ENCODE measurements at regions not wholly inside any gene's neighbourhood (a gene's known extent, or its start where the extent isn't known, plus 50 kb on each side); places are given as distances from the start of the nearest gene placed in this dataset.

GRCh38 chr3:117272876-117273523, 563.4 kb downstream of the TUSC7 start:
- WGBS: 88% methylated on average over 5 of the region's 5 CpGs
- Histone ChIP-seq H2AK5ac (ENCODE audit: low read length, severe bottlenecking) (no peak overlapping the region), H3K9ac (ENCODE audit: low read length) (no peak overlapping the region), H2BK15ac (ENCODE audit: low read depth, poor library complexity, severe bottlenecking) (no peak overlapping the region), H3K4me2 (ENCODE audit: low read length, poor library complexity, severe bottlenecking) (no peak overlapping the region), H3K4me1 (ENCODE audit: control insufficient read depth, insufficient read depth, low read depth, low read length) (no peaks in the 10 kb centered on the region), H2BK120ac (ENCODE audit: low read depth, low read length) (no peak overlapping the region), H3K9me3 (ENCODE audit: control insufficient read depth, low read length) (no peaks in the 10 kb centered on the region), H3K4me3 (ENCODE audit: insufficient read depth in 1 of 2, low read depth in 1 of 2, low read length in 2 of 2) (no peak overlapping the region), H3K27ac (ENCODE audit: low read length, poor library complexity, severe bottlenecking) (no peak overlapping the region), H3K36me3 (ENCODE audit: control insufficient read depth in 1 of 2, insufficient read depth in 2 of 2, low read depth in 1 of 2, low read length in 2 of 2) (no peaks in the 10 kb centered on the region), H3K4ac (ENCODE audit: low read depth in 1 of 2, low read length in 2 of 2) (no peak overlapping the region), H2AFZ (ENCODE audit: low read depth, low read length) (no peak overlapping the region), H3K27me3 (ENCODE audit: control insufficient read depth in 1 of 2, insufficient read depth in 1 of 2, low read length in 2 of 2) (no peaks in the 10 kb centered on the region), H3K23ac (ENCODE audit: low read length in 2 of 2) (no peak overlapping the region), H2BK12ac (ENCODE audit: low read length in 2 of 2) (no peak overlapping the region), H3K18ac (ENCODE audit: low read depth in 1 of 2, low read length in 2 of 2) (no peak overlapping the region), H4K8ac (ENCODE audit: low read length) (no peak overlapping the region), H4K91ac (ENCODE audit: low read length) (no peak overlapping the region), H3K79me1 (replicated peaks; ENCODE audit: low read length, poor library complexity, severe bottlenecking) (no peaks in the 10 kb centered on the region), H3K14ac (ENCODE audit: low read length in 2 of 2) (no peak overlapping the region), H2BK5ac (ENCODE audit: low read depth, low read length, poor library complexity, severe bottlenecking) (no peak overlapping the region)
- DNase-seq: no peak

DNA sequence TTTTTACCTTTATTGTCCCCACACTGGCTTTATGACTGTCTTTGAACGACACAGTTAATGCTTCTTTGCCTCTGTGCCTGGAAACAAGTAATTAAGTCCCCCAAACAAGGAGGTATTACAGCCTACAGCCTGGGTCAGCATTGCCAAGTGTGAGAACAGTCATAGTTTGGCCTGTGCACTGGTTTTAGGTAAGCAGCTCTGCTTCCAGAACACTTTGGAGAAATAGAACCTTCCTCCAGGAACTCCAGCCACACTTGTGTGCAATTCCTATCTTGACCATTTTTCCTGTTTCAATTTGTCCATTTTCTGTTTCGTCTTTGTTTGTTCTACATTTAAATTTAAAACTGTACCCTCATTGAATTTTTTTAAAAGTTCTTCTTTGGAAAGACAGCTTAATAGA, 568.2 kb downstream of the TUSC7 start:
- Histone ChIP-seq H3K18ac (ENCODE audit: low read depth in 1 of 2, low read length in 2 of 2) (no peak overlapping the region), H3K23ac (ENCODE audit: low read length in 2 of 2) (no peak overlapping the region), H3K4me2 (ENCODE audit: low read length, poor library complexity, severe bottlenecking) (no peak overlapping the region), H4K8ac (ENCODE audit: low read length) (no peak overlapping the region), H3K27me3 (ENCODE audit: control insufficient read depth in 1 of 2, insufficient read depth in 1 of 2, low read length in 2 of 2) (no peaks in the 10 kb centered on the region), H3K4me1 (ENCODE audit: control insufficient read depth, insufficient read depth, low read depth, low read length) (peaks cover 3% of the 10 kb centered on the region), H2BK120ac (ENCODE audit: low read depth, low read length) (no peak overlapping the region), H3K9me3 (ENCODE audit: control insufficient read depth, low read length) (no peaks in the 10 kb centered on the region), H4K91ac (ENCODE audit: low read length) (no peak overlapping the region), H3K14ac (ENCODE audit: low read length in 2 of 2) (no peak overlapping the region), H3K4ac (ENCODE audit: low read depth in 1 of 2, low read length in 2 of 2) (no peak overlapping the region), H3K9ac (ENCODE audit: low read length) (no peak overlapping the region), H2AK5ac (ENCODE audit: low read length, severe bottlenecking) (no peak overlapping the region), H2BK12ac (ENCODE audit: low read length in 2 of 2) (no peak overlapping the region), H3K79me1 (replicated peaks; ENCODE audit: low read length, poor library complexity, severe bottlenecking) (no peaks in the 10 kb centered on the region), H3K4me3 (ENCODE audit: insufficient read depth in 1 of 2, low read depth in 1 of 2, low read length in 2 of 2) (no peak overlapping the region), H2BK15ac (ENCODE audit: low read depth, poor library complexity, severe bottlenecking) (no peak overlapping the region), H3K36me3 (ENCODE audit: control insufficient read depth in 1 of 2, insufficient read depth in 2 of 2, low read depth in 1 of 2, low read length in 2 of 2) (no peaks in the 10 kb centered on the region), H3K27ac (ENCODE audit: low read length, poor library complexity, severe bottlenecking) (no peak overlapping the region), H2BK5ac (ENCODE audit: low read depth, low read length, poor library complexity, severe bottlenecking) (no peak overlapping the region), H2AFZ (ENCODE audit: low read depth, low read length) (no peak overlapping the region)
- no peak for DNase-seq
- 40% methylated on average over 2 of the region's 2 CpGs for WGBS

GRCh38 chr3:117278424-117279190, 569.0 kb downstream of the TUSC7 start:
- no peak overlapping the region for H3K18ac ChIP-seq (ENCODE audit: low read depth in 1 of 2, low read length in 2 of 2)
- no peak overlapping the region for H2BK120ac ChIP-seq (ENCODE audit: low read depth, low read length)
- no peak overlapping the region for H3K4ac ChIP-seq (ENCODE audit: low read depth in 1 of 2, low read length in 2 of 2)
- H2AFZ ChIP-seq (ENCODE audit: low read depth, low read length): no peak overlapping the region
- H3K4me2 ChIP-seq (ENCODE audit: low read length, poor library complexity, severe bottlenecking): peak overlapping the region; percentile 33
- 6% methylated on average over 1 of the region's 5 CpGs for WGBS
- H2BK12ac ChIP-seq (ENCODE audit: low read length in 2 of 2): no peak overlapping the region
- no peak overlapping the region for H3K4me3 ChIP-seq (ENCODE audit: insufficient read depth in 1 of 2, low read depth in 1 of 2, low read length in 2 of 2)
- no peak overlapping the region for H3K23ac ChIP-seq (ENCODE audit: low read length in 2 of 2)
- H3K4me1 ChIP-seq (ENCODE audit: control insufficient read depth, insufficient read depth, low read depth, low read length): peaks cover 3% of the 10 kb centered on the region
- no peaks in the 10 kb centered on the region for H3K79me1 ChIP-seq (replicated peaks; ENCODE audit: low read length, poor library complexity, severe bottlenecking)
- H3K27me3 ChIP-seq (ENCODE audit: control insufficient read depth in 1 of 2, insufficient read depth in 1 of 2, low read length in 2 of 2): no peaks in the 10 kb centered on the region
- no peak overlapping the region for H3K9ac ChIP-seq (ENCODE audit: low read length)
- H2BK5ac ChIP-seq (ENCODE audit: low read depth, low read length, poor library complexity, severe bottlenecking): no peak overlapping the region
- no peak overlapping the region for H3K14ac ChIP-seq (ENCODE audit: low read length in 2 of 2)
- H3K36me3 ChIP-seq (ENCODE audit: control insufficient read depth in 1 of 2, insufficient read depth in 2 of 2, low read depth in 1 of 2, low read length in 2 of 2): no peaks in the 10 kb centered on the region
- H4K91ac ChIP-seq (ENCODE audit: low read length): no peak overlapping the region
- no peak overlapping the region for H2BK15ac ChIP-seq (ENCODE audit: low read depth, poor library complexity, severe bottlenecking)
- peak; percentile 9 for DNase-seq
- H4K8ac ChIP-seq (ENCODE audit: low read length): no peak overlapping the region
- H3K27ac ChIP-seq (ENCODE audit: low read length, poor library complexity, severe bottlenecking): no peak overlapping the region
- no peaks in the 10 kb centered on the region for H3K9me3 ChIP-seq (ENCODE audit: control insufficient read depth, low read length)
- no peak overlapping the region for H2AK5ac ChIP-seq (ENCODE audit: low read length, severe bottlenecking)

DNA sequence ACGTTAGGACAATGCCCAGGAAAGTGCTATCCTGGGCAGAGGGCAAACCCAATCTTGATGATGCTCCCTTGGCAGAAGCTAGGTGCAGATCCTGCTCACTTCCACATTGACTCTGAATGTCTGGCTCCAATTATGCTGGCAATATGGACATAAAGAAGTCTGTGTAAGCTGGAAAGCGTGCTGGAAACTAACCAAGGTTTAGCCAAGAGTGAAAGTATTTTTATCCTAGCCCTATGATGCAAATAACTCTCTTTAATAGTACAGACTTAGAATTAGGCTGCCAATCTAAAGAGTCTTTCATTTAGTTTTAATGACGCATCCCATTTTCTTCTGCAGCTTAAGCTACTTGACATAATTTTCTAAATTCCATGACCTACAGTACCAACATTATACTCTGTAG, 571.8 kb downstream of the TUSC7 start:
- no peak overlapping the region for H2BK5ac ChIP-seq (ENCODE audit: low read depth, low read length, poor library complexity, severe bottlenecking)
- H2BK12ac ChIP-seq (ENCODE audit: low read length in 2 of 2): no peak overlapping the region
- H2AFZ ChIP-seq (ENCODE audit: low read depth, low read length): no peak overlapping the region
- no peak overlapping the region for H4K91ac ChIP-seq (ENCODE audit: low read length)
- H3K14ac ChIP-seq (ENCODE audit: low read length in 2 of 2): no peak overlapping the region
- H3K4me3 ChIP-seq (ENCODE audit: insufficient read depth in 1 of 2, low read depth in 1 of 2, low read length in 2 of 2): no peak overlapping the region
- H3K36me3 ChIP-seq (ENCODE audit: control insufficient read depth in 1 of 2, insufficient read depth in 2 of 2, low read depth in 1 of 2, low read length in 2 of 2): no peaks in the 10 kb centered on the region
- no peaks in the 10 kb centered on the region for H3K27me3 ChIP-seq (ENCODE audit: control insufficient read depth in 1 of 2, insufficient read depth in 1 of 2, low read length in 2 of 2)
- no peaks in the 10 kb centered on the region for H3K9me3 ChIP-seq (ENCODE audit: control insufficient read depth, low read length)
- no peak for DNase-seq
- no peak overlapping the region for H3K9ac ChIP-seq (ENCODE audit: low read length)
- WGBS: 95% methylated on average over 2 of the region's 3 CpGs
- no peaks in the 10 kb centered on the region for H3K79me1 ChIP-seq (replicated peaks; ENCODE audit: low read length, poor library complexity, severe bottlenecking)
- no peak overlapping the region for H2BK15ac ChIP-seq (ENCODE audit: low read depth, poor library complexity, severe bottlenecking)
- H3K4me2 ChIP-seq (ENCODE audit: low read length, poor library complexity, severe bottlenecking): no peak overlapping the region
- no peak overlapping the region for H3K27ac ChIP-seq (ENCODE audit: low read length, poor library complexity, severe bottlenecking)
- no peak overlapping the region for H2AK5ac ChIP-seq (ENCODE audit: low read length, severe bottlenecking)
- no peak overlapping the region for H3K23ac ChIP-seq (ENCODE audit: low read length in 2 of 2)
- peaks cover 3% of the 10 kb centered on the region for H3K4me1 ChIP-seq (ENCODE audit: control insufficient read depth, insufficient read depth, low read depth, low read length)
- H4K8ac ChIP-seq (ENCODE audit: low read length): no peak overlapping the region
- H3K4ac ChIP-seq (ENCODE audit: low read depth in 1 of 2, low read length in 2 of 2): no peak overlapping the region
- H2BK120ac ChIP-seq (ENCODE audit: low read depth, low read length): no peak overlapping the region
- H3K18ac ChIP-seq (ENCODE audit: low read depth in 1 of 2, low read length in 2 of 2): no peak overlapping the region

All from mesenchymal stem cell (in vitro differentiated cells and primary cell).